Tibial artery (tissue), 4 donors: ENCODE measurements at regions not wholly inside any gene's neighbourhood (a gene's known extent, or its start where the extent isn't known, plus 50 kb on each side); places are given as distances from the start of the nearest gene placed in this dataset.
"Not testable (repeated sequence)": the region's sequence is repeated elsewhere in the genome, so short reads cannot be mapped to it uniquely, and the experiment has no call there.

Experiments
- DNase-seq, 2 donors: peaks; one replicate each; pipeline ENCODE4 v3.0.0-alpha.2; 2019
- H3K27ac ChIP-seq, 2 donors: fragments of 200-600 bp; sonication (generic) in 1 of 2; 1 replicate in 1 of 2; 2 replicates in 1 of 2; pipeline ENCODE4 v1.5.1; 2018 to 2019; ENCODE audit warnings: mild to moderate bottlenecking in 1 of 2
- H3K27me3 ChIP-seq, 2 donors: fragments of 200-600 bp; sonication (generic) in 1 of 2; one replicate each; pipeline versions ENCODE4 v1.5.1 to v1.6.0; 2016 to 2019
- H3K36me3 ChIP-seq, 3 donors: fragments of 200-600 bp; sonication (generic) in 2 of 3; one replicate each; pipeline ENCODE4 v1.5.1; 2016 to 2019; ENCODE audit warnings: mild to moderate bottlenecking in 2 of 3
- H3K4me1 ChIP-seq, 4 donors: fragments of 200-600 bp; sonication (generic) in 2 of 4; 1 replicate in 3 of 4; 2 replicates in 1 of 4; pipeline ENCODE4 v1.5.1; 2016 to 2019
- H3K4me3 ChIP-seq, 2 donors: fragments of 200-600 bp; sonication (generic) in 1 of 2; 1 replicate in 1 of 2; 2 replicates in 1 of 2; pipeline ENCODE4 v1.5.1; 2018 to 2019; ENCODE audit warnings: mild to moderate bottlenecking in 2 of 2
- H3K9me3 ChIP-seq, 3 donors: fragments of 200-600 bp; sonication (generic) in 1 of 3; one replicate each; pipeline ENCODE4 v1.5.1; 2016 to 2019
- intact Hi-C: fragments of 100-400 bp; cut with DNase I; formaldehyde crosslinking; loops from one replicate; pipeline ENCODE4 v1.15.0; 2023; ENCODE audit warnings: low total_unique reads
- TF ChIP-seq, protein P1 (sequence below), 2 experiments: fragments of 200-600 bp in 1 of 2; fragments of 450-650 bp in 1 of 2; IDR thresholded peaks; one replicate each; pipeline ENCODE4 v1.5.1; 2017 to 2019; ENCODE audit warnings: antibody characterized with exemption in 2 of 2, mild to moderate bottlenecking in 1 of 2, moderate library complexity in 1 of 2

DNA sequence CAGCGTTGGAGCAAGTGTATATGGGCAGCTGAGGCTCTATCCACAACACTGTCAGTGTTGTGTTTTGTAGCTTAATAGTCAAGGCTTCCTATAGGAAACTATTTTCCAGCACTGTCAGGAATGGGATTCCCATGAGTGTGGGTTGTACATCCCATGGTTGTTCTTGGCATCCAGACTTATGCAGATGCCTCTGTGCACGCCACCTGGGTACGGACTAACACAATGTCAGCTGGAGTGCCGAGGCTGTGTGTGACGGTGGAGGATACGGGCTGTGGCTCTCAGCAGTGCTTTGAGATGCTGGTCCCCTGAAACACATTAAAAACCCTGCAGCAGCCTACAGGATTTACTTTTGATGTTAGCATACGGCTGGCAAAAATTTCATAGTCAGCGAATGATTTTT is 350.0 kb downstream of the ACTR3B start:
- Histone ChIP-seq H3K9me3 (no peaks in the 10 kb centered on the region), H3K27me3 (no peaks in the 10 kb centered on the region), H3K4me1 (no peaks in the 10 kb centered on the region), H3K36me3 (no peaks in the 10 kb centered on the region), H3K4me3 (no peak overlapping the region), H3K27ac (no peak overlapping the region)
- TF ChIP-seq, protein P1, sequence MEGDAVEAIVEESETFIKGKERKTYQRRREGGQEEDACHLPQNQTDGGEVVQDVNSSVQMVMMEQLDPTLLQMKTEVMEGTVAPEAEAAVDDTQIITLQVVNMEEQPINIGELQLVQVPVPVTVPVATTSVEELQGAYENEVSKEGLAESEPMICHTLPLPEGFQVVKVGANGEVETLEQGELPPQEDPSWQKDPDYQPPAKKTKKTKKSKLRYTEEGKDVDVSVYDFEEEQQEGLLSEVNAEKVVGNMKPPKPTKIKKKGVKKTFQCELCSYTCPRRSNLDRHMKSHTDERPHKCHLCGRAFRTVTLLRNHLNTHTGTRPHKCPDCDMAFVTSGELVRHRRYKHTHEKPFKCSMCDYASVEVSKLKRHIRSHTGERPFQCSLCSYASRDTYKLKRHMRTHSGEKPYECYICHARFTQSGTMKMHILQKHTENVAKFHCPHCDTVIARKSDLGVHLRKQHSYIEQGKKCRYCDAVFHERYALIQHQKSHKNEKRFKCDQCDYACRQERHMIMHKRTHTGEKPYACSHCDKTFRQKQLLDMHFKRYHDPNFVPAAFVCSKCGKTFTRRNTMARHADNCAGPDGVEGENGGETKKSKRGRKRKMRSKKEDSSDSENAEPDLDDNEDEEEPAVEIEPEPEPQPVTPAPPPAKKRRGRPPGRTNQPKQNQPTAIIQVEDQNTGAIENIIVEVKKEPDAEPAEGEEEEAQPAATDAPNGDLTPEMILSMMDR (IDR thresholded peaks at IDR 0.05) = no peak
- no peak for DNase-seq
- intact Hi-C loops = no loop called here

DNA sequence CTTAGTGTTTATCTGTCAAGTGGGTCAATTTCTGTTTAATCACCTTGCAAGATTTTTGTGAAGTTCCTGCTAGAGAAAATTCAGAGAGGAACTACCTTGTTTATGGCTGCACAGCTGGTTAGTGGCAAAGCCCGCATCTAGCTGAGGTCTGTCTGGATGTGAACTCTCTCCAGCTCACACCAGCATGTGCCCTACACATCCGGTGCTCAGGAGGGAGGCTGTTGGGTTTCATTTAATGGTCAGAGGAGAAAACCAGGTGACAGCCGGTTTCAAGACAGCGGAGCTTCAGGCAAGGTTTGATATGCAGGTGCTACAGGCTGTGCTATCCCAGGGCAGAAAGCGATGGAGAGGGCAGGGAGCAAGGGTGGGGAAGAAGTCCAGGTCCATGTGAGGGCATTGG is 351.1 kb downstream of the ACTR3B start:
- DNase-seq = no peak
- intact Hi-C loops = no loop called here
- no peak overlapping the region for H3K27ac ChIP-seq
- H3K27me3 ChIP-seq = no peaks in the 10 kb centered on the region
- no peaks in the 10 kb centered on the region for H3K4me1 ChIP-seq
- H3K4me3 ChIP-seq = no peak overlapping the region
- TF ChIP-seq, protein P1 (IDR thresholded peaks at IDR 0.05) = no peak
- no peaks in the 10 kb centered on the region for H3K36me3 ChIP-seq
- H3K9me3 ChIP-seq = peaks cover 0 to 3% (median 0%) of the 10 kb centered on the region in 3 donors

DNA sequence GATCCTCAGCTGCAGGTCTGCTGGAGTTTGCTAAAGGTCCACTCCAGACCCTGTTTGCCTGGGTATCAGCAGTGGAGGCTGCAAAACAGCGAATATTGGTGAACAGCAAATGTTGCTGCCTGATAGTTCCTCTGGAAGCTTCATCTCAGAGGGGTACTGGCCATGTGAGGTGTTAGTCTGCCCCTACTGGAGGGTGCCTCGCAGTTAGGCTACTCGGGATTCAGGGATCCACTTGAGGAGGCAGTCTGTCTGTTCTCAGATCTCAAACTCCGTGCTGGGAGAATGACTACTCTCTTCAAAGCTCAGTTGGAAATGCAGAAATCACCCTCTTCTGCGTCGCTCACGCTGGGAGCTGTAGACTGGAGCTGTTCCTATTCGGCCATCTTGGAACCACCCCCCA is 362.7 kb downstream of the ACTR3B start:
- H3K9me3 ChIP-seq, H3K27me3 ChIP-seq, H3K4me3 ChIP-seq, intact Hi-C loops, H3K27ac ChIP-seq, DNase-seq, H3K4me1 ChIP-seq, H3K36me3 ChIP-seq: not testable (repeated sequence)

DNA sequence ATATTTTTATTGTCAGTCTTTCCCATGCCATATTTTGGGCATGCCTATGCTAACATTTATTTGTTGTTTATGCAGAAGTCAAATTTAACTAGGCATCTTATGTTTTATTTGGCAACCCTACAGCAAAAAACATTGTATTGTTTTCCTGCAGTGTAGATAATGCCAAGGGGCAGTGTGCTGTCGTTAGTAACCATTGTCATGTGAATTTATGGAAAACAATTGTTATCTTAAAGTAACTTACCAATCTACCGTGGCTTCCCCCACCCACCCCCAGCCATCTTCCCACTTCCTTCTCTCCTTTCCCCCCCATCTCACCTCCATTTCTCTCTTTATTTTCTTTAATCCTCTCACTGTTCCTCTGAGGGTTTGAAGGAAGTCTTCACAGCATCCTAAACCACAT is 370.5 kb downstream of the ACTR3B start:
- Histone ChIP-seq H3K27ac (no peak overlapping the region), H3K36me3 (no peaks in the 10 kb centered on the region), H3K4me1 (no peaks in the 10 kb centered on the region), H3K9me3 (no peaks in the 10 kb centered on the region), H3K4me3 (no peak overlapping the region), H3K27me3 (no peaks in the 10 kb centered on the region)
- intact Hi-C loops = no loop called here
- TF ChIP-seq, protein P1 (IDR thresholded peaks at IDR 0.05) = no peak
- no peak for DNase-seq

DNA sequence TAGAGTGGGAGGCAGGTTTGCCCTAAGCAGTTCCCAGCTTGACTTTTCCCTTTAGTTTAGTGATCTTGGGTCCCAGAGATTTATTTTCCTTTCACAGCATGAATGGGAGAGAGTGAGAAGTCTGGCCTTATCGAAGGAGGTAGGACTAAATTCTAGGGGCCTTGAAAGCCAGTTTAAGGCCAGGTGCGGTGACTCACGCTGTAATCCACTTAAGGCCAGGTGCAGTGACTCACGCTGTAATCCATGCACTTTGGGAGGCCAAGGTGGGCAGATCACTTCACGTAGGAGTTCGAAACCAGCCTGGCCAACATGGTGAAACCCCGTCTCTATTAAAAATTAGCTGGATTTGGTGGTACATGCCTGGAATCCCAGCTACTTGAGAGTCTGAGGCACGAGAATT is 392.2 kb downstream of the ACTR3B start:
- Histone ChIP-seq H3K9me3 (peaks cover 0 to 3% (median 0%) of the 10 kb centered on the region in 3 donors), H3K36me3 (no peaks in the 10 kb centered on the region), H3K27ac (no peak overlapping the region), H3K4me3 (no peak overlapping the region), H3K4me1 (no peaks in the 10 kb centered on the region), H3K27me3 (no peaks in the 10 kb centered on the region)
- intact Hi-C loops = no loop called here
- DNase-seq = no peak
- TF ChIP-seq, protein P1 (IDR thresholded peaks at IDR 0.05) = no peak

DNA sequence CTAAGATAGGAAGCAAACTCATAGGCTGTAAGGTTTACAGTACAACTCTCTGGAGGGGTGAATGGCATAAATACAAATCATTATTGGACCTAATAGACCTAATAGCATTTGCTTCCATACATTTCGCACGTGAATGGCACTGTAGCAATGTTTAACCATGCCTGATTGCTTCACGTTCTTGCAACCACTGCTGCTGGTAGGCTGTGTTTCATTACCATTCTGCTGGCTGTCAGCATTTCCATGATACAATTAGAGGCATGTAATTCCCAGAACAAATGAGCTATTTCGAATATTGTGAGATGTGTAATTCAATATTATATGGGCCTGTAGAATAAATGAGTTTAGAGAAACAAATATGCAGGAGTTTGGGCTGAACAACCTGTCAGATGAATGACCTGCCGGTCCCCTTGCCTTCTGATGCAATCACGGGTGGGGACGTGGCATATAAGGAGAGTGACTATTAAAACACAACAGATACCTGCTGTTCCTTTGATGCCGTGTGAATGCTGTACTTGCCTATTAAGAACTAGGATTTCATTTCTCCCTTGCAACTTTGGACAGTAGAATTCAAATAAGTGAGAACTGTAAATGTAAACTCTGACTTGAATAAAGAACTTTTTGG is 393.4 kb downstream of the ACTR3B start:
- H3K36me3 ChIP-seq = no peaks in the 10 kb centered on the region
- no peak overlapping the region for H3K4me3 ChIP-seq
- TF ChIP-seq, protein P1 (IDR thresholded peaks at IDR 0.05) = no peak
- no peaks in the 10 kb centered on the region for H3K4me1 ChIP-seq
- no peak overlapping the region for H3K27ac ChIP-seq
- H3K9me3 ChIP-seq = peaks cover 0 to under 1% (median 0%) of the 10 kb centered on the region in 3 donors
- DNase-seq = no peak
- intact Hi-C loops = no loop called here
- no peaks in the 10 kb centered on the region for H3K27me3 ChIP-seq
